A549 (cell line): ENCODE measurements at regions not wholly inside any gene's neighbourhood (a gene's known extent, or its start where the extent isn't known, plus 50 kb on each side); places are given as distances from the start of the nearest gene placed in this dataset.
A peak's percentile ranks its signal among the peaks of the same experiment; 100 is the strongest.

Source experiments
- ATAC-seq, 2 experiments: fragments of 200-7000 bp in 1 of 2; fragments of >200 bp in 1 of 2; cut with Nextera tagmentation in 1 of 2; cut with Tn5 transposase in 1 of 2; 3 replicates each; pipeline versions ENCODE4 v1.8.0 to v1.9.1; 2018 to 2020; ENCODE audit warnings: mild to moderate bottlenecking in 1 of 2, moderate library complexity in 1 of 2
- CTCF ChIA-PET: fragments of 300-600 bp; sonication (Branson Sonifier 250); formaldehyde crosslinking; extraction: SDS; loops from one replicate; lab custom pipeline; 2021; ENCODE audit warnings: antibody characterized with exemption, inconsistent platforms; lab: Yijun Ruan, JAX
- POLR2A ChIA-PET: fragments of 350-600 bp; formaldehyde crosslinking; extraction: SDS; loops from one replicate; lab custom pipeline; 2021; ENCODE audit warnings: antibody characterized with exemption, inconsistent platforms; lab: Yijun Ruan, JAX
- DNase-seq, 2 experiments: peaks; one replicate each; pipeline versions ENCODE4 v3.0.0 to v3.0.0-alpha.2; 2011 to 2016; ENCODE audit warnings: low read depth in 1 of 2, low spot score in 1 of 2
- FAIRE-seq: peaks from 2 replicates; lab custom pipeline; 2011; peaks lifted over from hg19 to GRCh38; lab: Jason Lieb, UNC
- H3K27ac ChIP-seq, 2 experiments: fragments of >200 bp; sonication (Bioruptor Twin); formaldehyde crosslinking; 3 replicates each; pipeline ENCODE4 v1.5.1; 2016 to 2017
- H3K4me1 ChIP-seq: fragments of >200 bp; sonication (Bioruptor Twin); formaldehyde crosslinking; 3 replicates; pipeline ENCODE4 v1.6.1; 2016
- H3K4me2 ChIP-seq: fragments of >200 bp; sonication (Bioruptor Twin); formaldehyde crosslinking; 3 replicates; pipeline ENCODE4 v1.6.1; 2016
- H3K4me3 ChIP-seq: fragments of >200 bp; sonication (Bioruptor Twin); formaldehyde crosslinking; 3 replicates; pipeline ENCODE4 v1.5.1; 2016
- H3K9me3 ChIP-seq: fragments of >200 bp; sonication (Bioruptor Twin); formaldehyde crosslinking; 3 replicates; pipeline ENCODE4 v1.6.1; 2016
- BCL3 ChIP-seq: fragments of >200 bp; sonication (Bioruptor Twin); formaldehyde crosslinking; IDR thresholded peaks from 3 replicates; pipeline ENCODE4 v1.6.1; 2016
- CHD4 ChIP-seq: fragments of 200-600 bp; sonication (generic); IDR thresholded peaks from 2 replicates; pipeline ENCODE4 v1.6.1; 2016; ENCODE audit warnings: antibody characterized with exemption, mild to moderate bottlenecking, borderline replicate concordance
- CTCF ChIP-seq: fragments of >200 bp; sonication (Bioruptor Twin); formaldehyde crosslinking; IDR thresholded peaks from 3 replicates; pipeline ENCODE4 v1.5.1; 2016
- E2F6 ChIP-seq: IDR thresholded peaks from 2 replicates; pipeline ENCODE4 v1.6.1; 2012; ENCODE audit warnings: low read depth, borderline replicate concordance
- FOXS1 ChIP-seq: fragments of 250-450 bp; sonication (Bioruptor Pico); IDR thresholded peaks from 2 replicates; pipeline ENCODE4 v1.5.0; 2020; ENCODE audit warnings: mild to moderate bottlenecking, moderate library complexity
- HDAC2 ChIP-seq: fragments of 200-600 bp; sonication (generic); IDR thresholded peaks from 2 replicates; pipeline ENCODE4 v1.6.1; 2016
- HEYL ChIP-seq: fragments of 250-450 bp; sonication (Bioruptor Pico); IDR thresholded peaks from 2 replicates; pipeline ENCODE4 v1.8.0; 2021; ENCODE audit warnings: mild to moderate bottlenecking, moderate library complexity
- HMGXB4 ChIP-seq: fragments of 250-450 bp; sonication (Bioruptor Pico); IDR thresholded peaks from 2 replicates; pipeline ENCODE4 v1.5.0; 2021; ENCODE audit warnings: mild to moderate bottlenecking, moderate library complexity, borderline replicate concordance
- KDM1A ChIP-seq: fragments of 200-600 bp; sonication (generic); IDR thresholded peaks from 2 replicates; pipeline ENCODE4 v1.6.1; 2016; ENCODE audit warnings: low read depth, mild to moderate bottlenecking
- KDM5A ChIP-seq: fragments of 200-600 bp; sonication (generic); IDR thresholded peaks from 2 replicates; pipeline ENCODE4 v1.6.1; 2016; ENCODE audit warnings: antibody characterized with exemption, mild to moderate bottlenecking
- MYC ChIP-seq: IDR thresholded peaks from 2 replicates; pipeline ENCODE4 v1.6.1; 2012; ENCODE audit warnings: mild to moderate bottlenecking, inconsistent platforms, low read length, improper control_type of control experiment, borderline replicate concordance
- NR3C1 ChIP-seq: fragments of >200 bp; sonication (Bioruptor Twin); formaldehyde crosslinking; IDR thresholded peaks from 3 replicates; pipeline ENCODE4 v1.6.1; 2017
- PHF8 ChIP-seq: fragments of 200-600 bp; sonication (generic); IDR thresholded peaks from 2 replicates; pipeline ENCODE4 v1.6.1; 2016; ENCODE audit warnings: low read depth, mild to moderate bottlenecking, antibody characterized with exemption, moderate library complexity, borderline replicate concordance
- RARB ChIP-seq: fragments of 250-450 bp; sonication (Bioruptor Pico); IDR thresholded peaks from 2 replicates; pipeline ENCODE4 v1.8.0; 2021; ENCODE audit warnings: mild to moderate bottlenecking, moderate library complexity
- RFX5 ChIP-seq: fragments of 450-650 bp; IDR thresholded peaks from 2 replicates; pipeline ENCODE4 v1.7.1; 2014; ENCODE audit warnings: antibody characterized with exemption, mild to moderate bottlenecking, moderate library complexity
- SMC3 ChIP-seq: fragments of >200 bp; sonication (Bioruptor Twin); formaldehyde crosslinking; IDR thresholded peaks from 3 replicates; pipeline ENCODE4 v1.6.1; 2018; ENCODE audit warnings: inconsistent platforms
- SREBF2 ChIP-seq: fragments of 450-650 bp; IDR thresholded peaks from 2 replicates; pipeline ENCODE4 v1.6.1; 2014; ENCODE audit warnings: mild to moderate bottlenecking, moderate library complexity
- TFCP2L1 ChIP-seq: fragments of 250-450 bp; sonication (Bioruptor Pico); IDR thresholded peaks from 2 replicates; pipeline ENCODE4 v1.5.0; 2021; ENCODE audit warnings: mild to moderate bottlenecking
- TP53 ChIP-seq: fragments of 250-450 bp; sonication (Bioruptor Pico); IDR thresholded peaks from 2 replicates; pipeline ENCODE4 v1.5.0; 2021; ENCODE audit warnings: mild to moderate bottlenecking, moderate library complexity
- WGBS: methylation state at CpG from one replicate; pipeline ENCODE4 v1.1.6; 2017; ENCODE audit errors: missing lambda C conversion rate; 5-methylcytosine and 5-hydroxymethylcytosine counted together

GRCh38 chr5:57600321-57600720 lies 117.7 kb upstream of the ACTBL2 start:
- 71% methylated on average over 1 of the region's 1 CpG for WGBS
- Histone ChIP-seq H3K9me3 (no peaks in the 10 kb centered on the region), H3K4me2 (no peak overlapping the region), H3K4me3 (no peak overlapping the region), H3K4me1 (0 out of 3 replicates have a peak, but pooled peaks cover 7% of the 10 kb centered on the region), H3K27ac (no peak overlapping the region)
- FAIRE-seq (no peak), DNase-seq (no peak), ATAC-seq (no peak)
- ChIA-PET CTCF (interaction anchor here (1.1 kb wide), 2 partner anchors 9 to 179 kb away, joined by 5 to 6 read pairs; no protein-coding TSS in a partner anchor), POLR2A (no interaction called here)
- TF ChIP-seq TFCP2L1 (CRISPR knock-in tag), result no peak
- no peak for TF ChIP-seq E2F6
- no peak for TF ChIP-seq HEYL

GRCh38 chr5:57598756-57599155 lies 116.1 kb upstream of the ACTBL2 start:
- ATAC-seq, result peak; percentile 63 to 78; a peak in 5 of 6 replicates
- FAIRE-seq, result no peak
- H3K4me3 ChIP-seq, result no peak overlapping the region
- peak overlapping the region in 1 of 2 experiments; percentile 57; a peak in 2 of 6 replicates for H3K27ac ChIP-seq
- ChIA-PET CTCF (interaction anchor here (0.6 to 1.5 kb wide), 3 partner anchors 16 to 891 kb away, joined by 3 to 4 read pairs (median 4); no protein-coding TSS in a partner anchor), POLR2A (interaction anchor here (0.6 kb wide), 1 partner anchor 1482 kb away, joined by 3 read pairs; no protein-coding TSS in a partner anchor)
- WGBS, result 29% methylated on average over 3 of the region's 3 CpGs
- H3K4me1 ChIP-seq, result 0 out of 3 replicates have a peak, but pooled peaks cover 7% of the 10 kb centered on the region
- H3K4me2 ChIP-seq, result no peak overlapping the region; the same call in 2 of the 3 replicates
- no peak for TF ChIP-seq HDAC2
- no peak for TF ChIP-seq RARB (CRISPR knock-in tag)
- TF ChIP-seq CTCF, result no peak
- TF ChIP-seq MYC, result no peak
- no peaks in the 10 kb centered on the region for H3K9me3 ChIP-seq
- DNase-seq, result peak; percentile 10 to 43

GRCh38 chr5:57598097-57598496 lies 115.5 kb upstream of the ACTBL2 start:
- WGBS, result 89% methylated on average over 10 of the region's 10 CpGs
- ChIA-PET POLR2A (interaction anchor here (0.6 kb wide), 1 partner anchor 1481 kb away, joined by 3 read pairs; no protein-coding TSS in a partner anchor), CTCF (interaction anchor here (0.7 to 1.5 kb wide), 2 partner anchors 15 to 255 kb away, joined by 3 to 4 read pairs; no protein-coding TSS in a partner anchor)
- no peak overlapping the region for H3K4me2 ChIP-seq
- DNase-seq (no peak), FAIRE-seq (no peak), ATAC-seq (no peak)
- no peaks in the 10 kb centered on the region for H3K9me3 ChIP-seq
- H3K4me1 ChIP-seq, result 0 out of 3 replicates have a peak, but pooled peaks cover 7% of the 10 kb centered on the region
- H3K27ac ChIP-seq, result peak overlapping the region in 1 of 2 experiments; percentile 57; a peak in 2 of 6 replicates
- no peak overlapping the region for H3K4me3 ChIP-seq
- TF ChIP-seq SREBF2, result no peak
- TF ChIP-seq E2F6, result no peak
- TF ChIP-seq KDM5A, result no peak
- no peak for TF ChIP-seq TP53 (CRISPR knock-in tag)
- no peak for TF ChIP-seq PHF8
- no peak for TF ChIP-seq HMGXB4 (CRISPR knock-in tag)
- TF ChIP-seq SMC3, result no peak
- TF ChIP-seq RFX5, result no peak
- TF ChIP-seq KDM1A, result no peak
- no peak for TF ChIP-seq NR3C1
- no peak for TF ChIP-seq CHD4
- no peak for TF ChIP-seq BCL3
- TF ChIP-seq FOXS1, result no peak
- TF ChIP-seq CTCF, result no peak
